ENCODE measurements at regions not wholly inside any gene's neighbourhood (a gene's known extent, or its start where the extent isn't known, plus 50 kb on each side); places are given as distances from the start of the nearest gene placed in this dataset.
"Not testable (repeated sequence)": the region's sequence is repeated elsewhere in the genome, so short reads cannot be mapped to it uniquely, and the experiment has no call there.

DNA sequence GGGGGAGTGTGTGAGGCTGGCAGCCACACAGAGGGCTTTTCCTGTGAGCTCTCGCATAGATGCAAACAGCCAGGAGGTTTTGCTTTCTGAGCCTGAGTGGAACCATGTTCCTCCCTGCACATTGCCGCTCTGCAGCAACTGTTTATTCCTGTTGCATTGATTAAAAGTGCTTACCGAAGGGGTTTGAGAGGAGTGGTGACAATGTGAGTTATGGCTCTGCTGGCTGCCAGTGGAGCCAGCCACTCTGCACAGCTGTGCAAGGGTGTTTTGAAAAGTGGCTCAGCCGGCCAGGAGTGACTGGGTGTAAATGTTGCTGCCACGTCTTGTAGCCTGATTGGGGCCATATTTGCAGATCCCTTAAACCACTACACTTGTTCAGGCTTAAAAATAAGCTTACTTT lies 114.9 kb upstream of the EEF2KMT start:
- ATAC-seq; intact Hi-C loops (cut with micrococcal nuclease; ENCODE audit: unreplicated experiment); FAIRE-seq; CTCF ChIA-PET (ENCODE audit: low intra/inter-chr PET ratio, low total read pairs); H4K20me1 ChIP-seq (ENCODE audit: insufficient read depth, low read length); H2AFZ ChIP-seq (ENCODE audit: low read length); DNase-seq (ENCODE audit: low spot score); H3K9me3 ChIP-seq (ENCODE audit: low read length); in situ Hi-C loops (cut with HindIII; ENCODE audit: extremely low pct_ligation_motif_present, low pct_unique_long_range_greater_than_20kb); H3K36me3 ChIP-seq (replicated peaks in 1 of 2; ENCODE audit: control insufficient read depth in 1 of 2, insufficient read depth in 2 of 2, low read length in 2 of 2); H3K4me3 ChIP-seq (replicated peaks in 1 of 3; ENCODE audit: insufficient read depth in 1 of 3, low read depth in 2 of 3, low read length in 3 of 3); BruUV-seq (replicated peaks); H3K4me1 ChIP-seq (ENCODE audit: insufficient read depth, low read length); H3K27me3 ChIP-seq (ENCODE audit: control insufficient read depth in 1 of 2, insufficient read depth in 2 of 2, low read length in 2 of 2); POLR2A ChIA-PET; H3K79me2 ChIP-seq (ENCODE audit: insufficient read depth, low read length); H3K27ac ChIP-seq (ENCODE audit: extremely low read length, insufficient read depth, low read length); H3K9ac ChIP-seq (ENCODE audit: insufficient read depth, low read depth, low read length); H3K4me2 ChIP-seq (ENCODE audit: low read depth, low read length): not testable (repeated sequence)
- TF ChIP-seq MAFK (conservative IDR thresholded peaks at IDR 0.05 in 1 of 2, IDR thresholded peaks at IDR 0.05 in 1 of 2; ENCODE audit: low read length in 2 of 2) = peak in 1 of 2 experiments; percentile 10; a peak in 1 of 4 replicates
- 54% methylated on average over 5 of the region's 5 CpGs for WGBS (ENCODE audit: low lambda C conversion rate)

DNA sequence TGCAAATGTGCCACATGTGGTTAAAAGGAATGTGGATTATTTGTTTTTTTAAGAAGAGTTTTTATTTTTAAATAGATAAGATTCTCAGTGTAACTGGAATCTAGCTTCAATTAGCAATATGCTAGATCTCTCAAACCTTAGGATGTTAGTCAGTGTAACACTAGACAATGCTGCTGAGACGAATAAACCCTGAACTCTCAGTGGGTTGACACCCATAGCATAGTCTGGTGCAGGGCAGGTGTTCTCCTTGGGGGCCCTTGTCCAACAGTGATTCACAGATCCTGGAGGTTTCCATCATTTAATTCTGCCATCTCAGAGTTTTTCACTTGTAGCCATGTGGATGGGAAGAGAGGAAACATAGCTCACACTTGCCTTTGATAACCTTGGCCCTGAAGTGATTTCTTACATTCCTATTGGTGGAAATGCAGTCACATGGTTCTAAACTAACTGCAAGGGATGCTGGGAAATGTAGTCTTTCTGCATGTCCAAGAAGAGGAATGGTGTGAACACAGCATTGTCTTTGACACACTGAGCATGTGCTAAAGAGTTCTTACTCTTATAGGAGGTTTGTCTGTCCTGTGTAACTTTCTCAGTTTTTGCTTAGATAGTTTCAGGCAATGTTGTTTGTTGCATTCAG lies 110.4 kb upstream of the EEF2KMT start:
- ATAC-seq; BruUV-seq (replicated peaks); H3K4me1 ChIP-seq (ENCODE audit: insufficient read depth, low read length); H3K36me3 ChIP-seq (replicated peaks in 1 of 2; ENCODE audit: control insufficient read depth in 1 of 2, insufficient read depth in 2 of 2, low read length in 2 of 2); H3K4me2 ChIP-seq (ENCODE audit: low read depth, low read length); CTCF ChIA-PET (ENCODE audit: low intra/inter-chr PET ratio, low total read pairs); H4K20me1 ChIP-seq (ENCODE audit: insufficient read depth, low read length); H3K79me2 ChIP-seq (ENCODE audit: insufficient read depth, low read length); POLR2A ChIA-PET; H3K27ac ChIP-seq (ENCODE audit: extremely low read length, insufficient read depth, low read length); H3K4me3 ChIP-seq (replicated peaks in 1 of 3; ENCODE audit: insufficient read depth in 1 of 3, low read depth in 2 of 3, low read length in 3 of 3); H3K27me3 ChIP-seq (ENCODE audit: control insufficient read depth in 1 of 2, insufficient read depth in 2 of 2, low read length in 2 of 2); H3K9me3 ChIP-seq (ENCODE audit: low read length); intact Hi-C loops (cut with micrococcal nuclease; ENCODE audit: unreplicated experiment); H2AFZ ChIP-seq (ENCODE audit: low read length); in situ Hi-C loops (cut with HindIII; ENCODE audit: extremely low pct_ligation_motif_present, low pct_unique_long_range_greater_than_20kb); H3K9ac ChIP-seq (ENCODE audit: insufficient read depth, low read depth, low read length): not testable (repeated sequence)
- TF ChIP-seq NR2C2 (CRISPR knock-in tag; IDR thresholded peaks at IDR 0.05; ENCODE audit: borderline replicate concordance) (0 out of 2 replicates have a peak, but pooled peaks have one; percentile 32), THAP11 (CRISPR knock-in tag; IDR thresholded peaks at IDR 0.05) (peak; percentile 96), ZNF12 (CRISPR knock-in tag; IDR thresholded peaks at IDR 0.05) (peak; percentile 93), NFYC (CRISPR knock-in tag; IDR thresholded peaks at IDR 0.05) (peak; percentile 78), ZNF143 (CRISPR knock-in tag; IDR thresholded peaks at IDR 0.05) (peak; percentile 86), NFYB (CRISPR knock-in tag; IDR thresholded peaks at IDR 0.05) (peak; percentile 70), HCFC1 (IDR thresholded peaks at IDR 0.05; ENCODE audit: low read depth, low read length) (peak; percentile 49; the same call in 1 of the 2 replicates)
- TF ChIP-seq, protein P1, sequence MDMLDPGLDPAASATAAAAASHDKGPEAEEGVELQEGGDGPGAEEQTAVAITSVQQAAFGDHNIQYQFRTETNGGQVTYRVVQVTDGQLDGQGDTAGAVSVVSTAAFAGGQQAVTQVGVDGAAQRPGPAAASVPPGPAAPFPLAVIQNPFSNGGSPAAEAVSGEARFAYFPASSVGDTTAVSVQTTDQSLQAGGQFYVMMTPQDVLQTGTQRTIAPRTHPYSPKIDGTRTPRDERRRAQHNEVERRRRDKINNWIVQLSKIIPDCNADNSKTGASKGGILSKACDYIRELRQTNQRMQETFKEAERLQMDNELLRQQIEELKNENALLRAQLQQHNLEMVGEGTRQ (IDR thresholded peaks at IDR 0.05; ENCODE audit: low read depth, low read length) = not testable (repeated sequence)
- TF ChIP-seq, protein P1 (CRISPR knock-in tag; IDR thresholded peaks at IDR 0.05; ENCODE audit: borderline replicate concordance) = peak; percentile 75; the same call in 1 of the 2 replicates
- FAIRE-seq (peak; percentile 62), DNase-seq (ENCODE audit: low spot score) (peak; percentile 51)
- 15% methylated on average over 1 of the region's 1 CpG for WGBS (ENCODE audit: low lambda C conversion rate)

Measured in HepG2 (cell line).